ENCODE measurements at regions not wholly inside any gene's neighbourhood (a gene's known extent, or its start where the extent isn't known, plus 50 kb on each side); places are given as distances from the start of the nearest gene placed in this dataset.
A peak's percentile ranks its signal among the peaks of the same experiment; 100 is the strongest.
"Not testable (repeated sequence)": the region's sequence is repeated elsewhere in the genome, so short reads cannot be mapped to it uniquely, and the experiment has no call there.

GRCh38 chr6:21918666-21919065 is 325.1 kb downstream of the SOX4 start:
- DNase-seq (ENCODE audit: low read depth) = no peak

- DNase-seq (ENCODE audit: low read depth) = no peak
These were observed 328.5 kb downstream of the SOX4 start for GRCh38 chr6:21922086-21922485.

GRCh38 chr6:21924002-21924401 is 330.5 kb downstream of the SOX4 start:
- no peak for DNase-seq (ENCODE audit: low read depth)

- no peak for DNase-seq (ENCODE audit: low read depth)
These were observed 335.3 kb downstream of the SOX4 start for GRCh38 chr6:21928827-21929226.

GRCh38 chr6:21931641-21932335 is 338.2 kb downstream of the SOX4 start:
- no peak for DNase-seq (ENCODE audit: low read depth)

- DNase-seq (ENCODE audit: low read depth) = no peak
These were observed 339.8 kb downstream of the SOX4 start for GRCh38 chr6:21933351-21933750.

GRCh38 chr6:21935142-21935541 is 341.6 kb downstream of the SOX4 start:
- no peak for DNase-seq (ENCODE audit: low read depth)

- DNase-seq (ENCODE audit: low read depth) = no peak
These were observed 342.0 kb downstream of the SOX4 start for GRCh38 chr6:21935561-21936028.

- no peak for DNase-seq (ENCODE audit: low read depth)
These were observed 343.9 kb downstream of the SOX4 start for GRCh38 chr6:21937466-21937865.

GRCh38 chr6:21939066-21939465 is 345.5 kb downstream of the SOX4 start:
- DNase-seq (ENCODE audit: low read depth) = not testable (repeated sequence)

- DNase-seq (ENCODE audit: low read depth) = no peak
These were observed 348.4 kb downstream of the SOX4 start for GRCh38 chr6:21941926-21942325.

GRCh38 chr6:21942897-21943296 is 349.3 kb downstream of the SOX4 start:
- no peak for DNase-seq (ENCODE audit: low read depth)

GRCh38 chr6:21946298-21946783 is 350.5 kb downstream of the PRL start:
- DNase-seq (ENCODE audit: low read depth) = peak; percentile 92

- DNase-seq (ENCODE audit: low read depth) = not testable (repeated sequence)
These were observed 349.6 kb downstream of the PRL start for GRCh38 chr6:21947227-21947626.

- DNase-seq (ENCODE audit: low read depth) = no peak
These were observed 349.0 kb downstream of the PRL start for GRCh38 chr6:21947731-21948386.

- no peak for DNase-seq (ENCODE audit: low read depth)
These were observed 347.5 kb downstream of the PRL start for GRCh38 chr6:21949211-21949801.

- DNase-seq (ENCODE audit: low read depth) = no peak
These were observed 344.5 kb downstream of the PRL start for GRCh38 chr6:21952367-21952766.

- DNase-seq (ENCODE audit: low read depth) = no peak
These were observed 342.7 kb downstream of the PRL start for GRCh38 chr6:21953831-21954801.

- no peak for DNase-seq (ENCODE audit: low read depth)
These were observed 341.7 kb downstream of the PRL start for GRCh38 chr6:21955053-21955595.

GRCh38 chr6:21955951-21956350 is 340.9 kb downstream of the PRL start:
- DNase-seq (ENCODE audit: low read depth) = no peak

- DNase-seq (ENCODE audit: low read depth) = no peak
These were observed 338.4 kb downstream of the PRL start for GRCh38 chr6:21958428-21958827.

GRCh38 chr6:21961226-21961625 is 335.6 kb downstream of the PRL start:
- DNase-seq (ENCODE audit: low read depth) = no peak

Data from HS-27A (cell line).